ENCODE measurements at regions not wholly inside any gene's neighbourhood (a gene's known extent, or its start where the extent isn't known, plus 50 kb on each side); places are given as distances from the start of the nearest gene placed in this dataset.

DNA sequence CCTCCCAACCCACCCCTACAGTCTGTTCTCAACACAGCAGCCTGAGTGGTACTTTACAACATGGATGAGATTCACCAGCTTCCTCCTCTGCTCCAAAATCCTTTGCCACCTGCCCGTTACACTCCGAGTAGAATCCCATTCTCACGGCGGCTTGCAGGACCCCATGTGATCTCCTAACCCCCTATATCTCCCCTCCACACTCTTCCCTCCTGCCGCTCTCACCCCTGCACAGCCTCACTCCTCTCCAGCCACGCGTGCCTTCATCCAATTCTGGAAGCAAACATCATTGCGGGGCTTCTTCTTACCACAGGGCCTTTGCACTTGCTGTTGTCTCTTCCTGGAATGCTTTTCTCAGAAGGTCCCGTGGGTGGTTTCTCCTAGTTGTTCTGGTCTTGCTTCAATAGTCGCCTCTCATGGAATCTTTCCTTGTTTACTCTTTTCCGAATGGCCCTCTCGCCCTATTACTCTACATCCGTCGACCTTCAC is 472.3 kb downstream of the CDH26 start:
- TF ChIP-seq ZNF623 (tag by site-specific recombination; IDR thresholded peaks at IDR 0.05): peak; percentile 59
- no peak for TF ChIP-seq ZFP69B (tag by site-specific recombination; IDR thresholded peaks at IDR 0.05)
- ChIA-PET CTCF (no interaction called here), POLR2A (no interaction called here)
- H3K27ac ChIP-seq (ENCODE audit: extremely low read depth, low read depth, low read length): no peak overlapping the region
- H3K4me1 ChIP-seq (ENCODE audit: control insufficient read depth, insufficient read depth, low read length): no peaks in the 10 kb centered on the region
- no peaks in the 10 kb centered on the region for H3K36me3 ChIP-seq (ENCODE audit: control insufficient read depth in 2 of 2, insufficient read depth in 1 of 2, low read length in 2 of 2)
- no peaks in the 10 kb centered on the region for H3K9me3 ChIP-seq (ENCODE audit: control insufficient read depth, insufficient read depth, low read depth, low read length)
- no peak overlapping the region for H3K4me3 ChIP-seq (ENCODE audit: low read depth, low read length)

DNA sequence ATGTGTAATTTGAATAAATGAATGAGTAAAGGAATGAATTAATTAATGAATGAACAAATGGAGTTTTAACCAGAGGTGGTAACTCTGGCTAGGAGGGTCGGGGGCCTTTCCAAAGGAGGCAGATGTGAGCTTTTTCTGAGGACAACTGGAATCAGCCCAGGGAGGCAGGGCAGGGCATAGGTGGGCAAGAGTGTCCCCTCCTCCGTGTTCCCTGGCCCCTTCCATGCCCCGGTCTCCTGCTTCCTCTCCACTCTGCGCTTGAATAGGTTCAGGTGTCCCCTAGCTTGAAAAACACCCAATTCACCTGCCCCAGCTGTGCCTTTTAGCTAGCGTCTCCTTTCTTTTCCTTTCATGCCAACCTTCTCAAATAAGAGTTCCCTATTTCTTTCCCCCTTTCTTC is 473.1 kb downstream of the CDH26 start:
- Histone ChIP-seq H3K4me3 (ENCODE audit: low read depth, low read length) (no peak overlapping the region), H3K9me3 (ENCODE audit: control insufficient read depth, insufficient read depth, low read depth, low read length) (no peaks in the 10 kb centered on the region), H3K27ac (ENCODE audit: extremely low read depth, low read depth, low read length) (no peak overlapping the region), H3K36me3 (ENCODE audit: control insufficient read depth in 2 of 2, insufficient read depth in 1 of 2, low read length in 2 of 2) (no peaks in the 10 kb centered on the region), H3K4me1 (ENCODE audit: control insufficient read depth, insufficient read depth, low read length) (no peaks in the 10 kb centered on the region)
- TF ChIP-seq ZNF391 (tag by site-specific recombination; IDR thresholded peaks at IDR 0.05; ENCODE audit: borderline replicate concordance, low read depth) (no peak), ZIC2 (tag by site-specific recombination; IDR thresholded peaks at IDR 0.05) (no peak), REST (tag by site-specific recombination; IDR thresholded peaks at IDR 0.05) (no peak), SCRT2 (tag by site-specific recombination; IDR thresholded peaks at IDR 0.05) (no peak), ZFP3 (tag by site-specific recombination; IDR thresholded peaks at IDR 0.05; ENCODE audit: low read depth) (no peak), IKZF3 (tag by site-specific recombination; IDR thresholded peaks at IDR 0.05) (no peak), ZNF580 (tag by site-specific recombination; IDR thresholded peaks at IDR 0.05) (no peak)
- POLR2A ChIA-PET: no interaction called here
- CTCF ChIA-PET: no interaction called here

- TF ChIP-seq SALL2 (tag by site-specific recombination; IDR thresholded peaks at IDR 0.05; ENCODE audit: borderline replicate concordance): no peak
- TF ChIP-seq ZNF394 (tag by site-specific recombination; IDR thresholded peaks at IDR 0.05; ENCODE audit: borderline replicate concordance): no peak
- TF ChIP-seq ZNF426 (tag by site-specific recombination; IDR thresholded peaks at IDR 0.05): no peak
- TF ChIP-seq KLF9 (tag by site-specific recombination; IDR thresholded peaks at IDR 0.05; ENCODE audit: low read depth): no peak
- TF ChIP-seq, protein P1, sequence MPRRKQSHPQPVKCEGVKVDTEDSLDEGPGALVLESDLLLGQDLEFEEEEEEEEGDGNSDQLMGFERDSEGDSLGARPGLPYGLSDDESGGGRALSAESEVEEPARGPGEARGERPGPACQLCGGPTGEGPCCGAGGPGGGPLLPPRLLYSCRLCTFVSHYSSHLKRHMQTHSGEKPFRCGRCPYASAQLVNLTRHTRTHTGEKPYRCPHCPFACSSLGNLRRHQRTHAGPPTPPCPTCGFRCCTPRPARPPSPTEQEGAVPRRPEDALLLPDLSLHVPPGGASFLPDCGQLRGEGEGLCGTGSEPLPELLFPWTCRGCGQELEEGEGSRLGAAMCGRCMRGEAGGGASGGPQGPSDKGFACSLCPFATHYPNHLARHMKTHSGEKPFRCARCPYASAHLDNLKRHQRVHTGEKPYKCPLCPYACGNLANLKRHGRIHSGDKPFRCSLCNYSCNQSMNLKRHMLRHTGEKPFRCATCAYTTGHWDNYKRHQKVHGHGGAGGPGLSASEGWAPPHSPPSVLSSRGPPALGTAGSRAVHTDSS (tag by site-specific recombination; IDR thresholded peaks at IDR 0.05): no peak
- TF ChIP-seq ZNF37A (tag by site-specific recombination; IDR thresholded peaks at IDR 0.05): no peak
- TF ChIP-seq HOXA7 (CRISPR knock-in tag; IDR thresholded peaks at IDR 0.05; ENCODE audit: borderline replicate concordance): no peak
- TF ChIP-seq ZNF600 (tag by site-specific recombination; IDR thresholded peaks at IDR 0.05): no peak
- no peak for TF ChIP-seq ZXDB (tag by site-specific recombination; IDR thresholded peaks at IDR 0.05)
- no peak for TF ChIP-seq ZNF114 (tag by site-specific recombination; IDR thresholded peaks at IDR 0.05)
- no peak for TF ChIP-seq PRDM1 (tag by site-specific recombination; IDR thresholded peaks at IDR 0.05)
- TF ChIP-seq ZNF48 (tag by site-specific recombination; IDR thresholded peaks at IDR 0.05): no peak
- TF ChIP-seq, protein P2, sequence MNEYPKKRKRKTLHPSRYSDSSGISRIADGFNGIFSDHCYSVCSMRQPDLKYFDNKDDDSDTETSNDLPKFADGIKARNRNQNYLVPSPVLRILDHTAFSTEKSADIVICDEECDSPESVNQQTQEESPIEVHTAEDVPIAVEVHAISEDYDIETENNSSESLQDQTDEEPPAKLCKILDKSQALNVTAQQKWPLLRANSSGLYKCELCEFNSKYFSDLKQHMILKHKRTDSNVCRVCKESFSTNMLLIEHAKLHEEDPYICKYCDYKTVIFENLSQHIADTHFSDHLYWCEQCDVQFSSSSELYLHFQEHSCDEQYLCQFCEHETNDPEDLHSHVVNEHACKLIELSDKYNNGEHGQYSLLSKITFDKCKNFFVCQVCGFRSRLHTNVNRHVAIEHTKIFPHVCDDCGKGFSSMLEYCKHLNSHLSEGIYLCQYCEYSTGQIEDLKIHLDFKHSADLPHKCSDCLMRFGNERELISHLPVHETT (tag by site-specific recombination; IDR thresholded peaks at IDR 0.05): no peak
- no peak for TF ChIP-seq ZNF558 (tag by site-specific recombination; IDR thresholded peaks at IDR 0.05)
- TF ChIP-seq BCL11A (tag by site-specific recombination; IDR thresholded peaks at IDR 0.05; ENCODE audit: low read depth): no peak
- no peak for TF ChIP-seq ZNF24 (tag by site-specific recombination; IDR thresholded peaks at IDR 0.05)
- TF ChIP-seq ZNF2 (tag by site-specific recombination; IDR thresholded peaks at IDR 0.05): no peak
- no peak overlapping the region for H3K27ac ChIP-seq (ENCODE audit: extremely low read depth, low read depth, low read length)
- no peaks in the 10 kb centered on the region for H3K4me1 ChIP-seq (ENCODE audit: control insufficient read depth, insufficient read depth, low read length)
- POLR2A ChIA-PET: no interaction called here
- H3K36me3 ChIP-seq (ENCODE audit: control insufficient read depth in 2 of 2, insufficient read depth in 1 of 2, low read length in 2 of 2): no peaks in the 10 kb centered on the region
- CTCF ChIA-PET: no interaction called here
- H3K9me3 ChIP-seq (ENCODE audit: control insufficient read depth, insufficient read depth, low read depth, low read length): no peaks in the 10 kb centered on the region
- no peak overlapping the region for H3K4me3 ChIP-seq (ENCODE audit: low read depth, low read length)
Measured at GRCh38 chr20:60437418-60437817, 479.2 kb downstream of the CDH26 start.

All from HEK293 (cell line).